HG02588 (cell line): ENCODE measurements at regions not wholly inside any gene's neighbourhood (a gene's known extent, or its start where the extent isn't known, plus 50 kb on each side); places are given as distances from the start of the nearest gene placed in this dataset.

Source experiments
- ATAC-seq: cut with Tn5 transposase; IDR thresholded peaks from one replicate; pipeline ENCODE4 v1.9.1; 2021; ENCODE audit warnings: mild to moderate bottlenecking, moderate library complexity; ENCODE audit not compliant: unreplicated experiment

DNA sequence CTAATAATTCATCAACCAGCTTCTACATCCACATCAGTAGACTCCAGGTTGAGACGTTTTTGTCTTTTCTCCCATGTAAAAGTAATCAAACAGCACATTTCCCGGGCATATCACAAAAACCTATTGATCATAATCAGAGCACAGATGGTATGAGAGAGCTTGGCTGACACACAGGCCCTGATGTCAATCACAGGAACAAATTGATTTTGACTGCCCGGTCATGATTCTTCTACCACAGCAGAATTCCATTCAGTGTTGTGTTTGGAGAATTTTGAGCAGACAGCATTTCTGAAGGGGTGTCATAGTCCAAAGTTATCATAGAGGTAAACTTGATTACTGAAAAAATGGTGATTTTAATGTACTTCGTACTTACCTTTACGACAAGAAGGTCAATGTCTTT lies 351.1 kb downstream of the ZSWIM6 start:
- ATAC-seq: no peak

DNA sequence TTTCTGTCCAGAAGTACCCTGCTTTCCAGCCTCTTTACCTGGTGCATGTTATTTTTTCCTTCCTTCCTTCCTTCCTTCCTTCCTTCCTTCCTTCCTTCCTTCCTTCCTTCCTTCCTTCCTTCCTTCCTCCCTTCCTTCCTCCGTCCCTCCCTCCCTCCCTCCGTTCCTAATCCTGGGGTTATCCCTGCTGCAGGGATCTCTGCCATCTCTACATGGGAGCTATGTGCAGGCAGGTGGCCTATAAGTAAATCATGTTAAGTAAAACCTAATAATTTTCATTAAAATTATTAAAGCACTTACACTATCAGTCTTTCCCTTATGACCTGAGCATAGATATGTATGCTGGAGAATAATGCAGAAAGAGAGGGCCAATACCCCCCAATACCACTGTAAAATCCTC lies 351.9 kb downstream of the ZSWIM6 start:
- ATAC-seq: no peak

DNA sequence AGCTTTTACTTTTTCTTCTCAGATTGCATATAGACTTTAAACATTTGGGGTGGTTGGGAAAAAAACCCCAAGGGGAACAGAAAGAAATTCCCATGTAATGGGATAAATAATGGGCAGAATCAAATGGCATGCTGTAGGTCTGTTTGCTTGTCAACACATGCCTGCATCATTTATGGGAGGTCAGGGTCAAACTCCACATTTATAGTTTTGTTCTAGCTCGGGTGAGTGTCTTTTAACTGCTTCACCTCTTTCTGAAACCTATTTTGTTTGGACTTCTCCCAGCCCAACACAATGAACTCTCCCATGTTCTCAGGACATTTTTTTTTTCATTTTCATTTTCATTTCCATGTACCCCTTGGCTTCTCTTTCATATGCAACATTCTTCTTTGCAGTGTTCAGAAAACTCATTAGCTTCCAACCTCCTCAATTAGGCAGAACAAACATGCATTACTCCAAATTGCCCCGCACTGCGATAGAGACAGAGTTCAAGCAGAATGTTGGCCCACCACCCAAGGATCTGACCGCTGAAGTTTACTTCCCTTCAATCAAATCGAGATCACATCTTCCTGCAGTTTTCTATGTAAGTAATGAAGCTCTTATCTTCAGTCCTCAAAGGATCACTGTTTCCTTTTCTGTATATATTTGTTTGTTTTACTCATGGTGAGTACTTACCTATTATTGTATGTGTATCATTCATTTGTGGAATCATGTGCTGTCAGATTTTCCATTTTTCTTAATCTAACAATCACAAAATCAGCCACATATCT lies 354.6 kb downstream of the ZSWIM6 start:
- no peak for ATAC-seq

DNA sequence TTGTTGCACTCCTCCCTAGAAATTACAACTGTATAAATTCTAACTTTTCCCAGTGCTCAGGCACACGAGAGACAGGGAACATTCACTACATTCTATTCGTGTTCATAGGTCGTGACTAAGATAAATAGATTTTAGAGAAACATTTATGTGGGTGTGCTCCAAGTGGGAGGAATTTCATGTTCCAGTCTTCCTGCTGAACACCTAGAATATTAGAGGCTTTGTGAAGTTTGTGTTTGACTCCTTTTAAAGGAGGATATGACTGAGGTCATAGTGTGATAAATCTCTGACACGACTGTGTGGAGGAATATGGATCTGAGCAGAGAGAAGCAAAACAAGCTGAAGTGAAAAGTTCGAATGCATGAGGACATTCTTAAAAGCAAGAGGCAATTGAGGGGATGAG lies 355.3 kb downstream of the ZSWIM6 start:
- ATAC-seq: no peak

DNA sequence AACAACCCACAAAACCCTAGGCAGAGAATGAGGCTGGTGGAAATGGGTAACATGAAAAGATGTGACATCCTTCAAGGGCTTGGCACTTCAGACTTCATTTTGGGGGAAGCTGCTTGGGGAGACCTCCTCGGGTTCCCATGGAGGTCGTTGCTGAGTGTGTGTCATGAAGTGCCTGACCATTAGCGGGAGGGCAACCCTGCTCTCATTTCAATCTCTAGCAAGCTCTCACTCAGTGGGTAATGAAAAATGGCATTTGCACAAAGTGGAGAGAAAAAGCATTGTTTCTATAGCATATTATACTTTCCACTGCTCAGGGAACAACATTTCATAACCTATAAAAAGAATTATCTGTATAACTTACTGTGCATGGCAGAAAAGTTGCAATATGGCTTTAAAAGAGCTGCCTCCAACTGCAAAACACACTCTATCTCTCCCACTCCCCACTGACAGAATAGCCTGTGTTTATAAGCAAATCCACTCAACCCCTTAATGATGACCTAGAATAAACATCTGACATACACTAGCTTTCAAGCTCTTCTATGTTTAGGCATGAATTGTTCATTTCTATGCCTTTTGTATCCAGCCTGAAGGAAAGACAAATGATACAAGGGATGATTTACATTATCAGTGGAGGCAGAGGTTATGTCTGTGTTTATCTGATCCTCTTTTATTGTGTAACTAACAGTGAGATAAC lies 357.2 kb downstream of the ZSWIM6 start:
- ATAC-seq: no peak

DNA sequence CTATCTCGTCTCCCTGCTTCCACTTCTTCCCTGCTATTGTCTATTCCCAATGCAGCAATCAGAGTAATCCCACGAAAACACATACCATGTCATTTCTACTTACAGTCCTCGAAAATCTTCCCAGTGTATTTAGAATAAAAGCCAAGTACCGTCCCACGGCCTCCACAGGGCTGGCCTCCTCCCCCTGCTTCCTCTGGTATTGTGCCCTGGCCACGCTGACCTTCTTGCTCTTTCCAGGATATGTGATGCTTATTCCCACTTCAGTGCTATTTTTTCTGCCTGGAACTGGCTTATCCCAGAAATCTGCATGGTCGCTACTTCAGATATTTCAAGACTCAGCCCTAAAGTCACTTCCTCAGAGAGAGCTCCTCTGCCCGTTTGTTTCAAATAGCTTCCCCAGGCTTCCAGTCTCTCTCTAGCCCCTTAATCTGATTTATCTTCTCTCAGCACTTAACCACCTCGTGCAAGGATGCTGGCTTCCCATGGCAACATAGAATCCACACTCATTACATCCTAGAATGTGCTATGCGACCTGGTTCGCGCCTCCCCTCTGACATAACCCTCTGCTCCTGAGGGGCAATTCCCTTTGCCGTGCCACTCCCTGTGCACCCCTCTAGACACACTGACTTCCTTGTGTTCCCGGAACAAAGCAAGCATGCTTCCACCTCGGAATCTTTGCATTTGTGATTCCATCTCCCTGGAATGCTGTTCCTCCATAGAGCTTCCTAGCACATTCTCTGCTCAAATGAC lies 365.9 kb downstream of the ZSWIM6 start:
- no peak for ATAC-seq

DNA sequence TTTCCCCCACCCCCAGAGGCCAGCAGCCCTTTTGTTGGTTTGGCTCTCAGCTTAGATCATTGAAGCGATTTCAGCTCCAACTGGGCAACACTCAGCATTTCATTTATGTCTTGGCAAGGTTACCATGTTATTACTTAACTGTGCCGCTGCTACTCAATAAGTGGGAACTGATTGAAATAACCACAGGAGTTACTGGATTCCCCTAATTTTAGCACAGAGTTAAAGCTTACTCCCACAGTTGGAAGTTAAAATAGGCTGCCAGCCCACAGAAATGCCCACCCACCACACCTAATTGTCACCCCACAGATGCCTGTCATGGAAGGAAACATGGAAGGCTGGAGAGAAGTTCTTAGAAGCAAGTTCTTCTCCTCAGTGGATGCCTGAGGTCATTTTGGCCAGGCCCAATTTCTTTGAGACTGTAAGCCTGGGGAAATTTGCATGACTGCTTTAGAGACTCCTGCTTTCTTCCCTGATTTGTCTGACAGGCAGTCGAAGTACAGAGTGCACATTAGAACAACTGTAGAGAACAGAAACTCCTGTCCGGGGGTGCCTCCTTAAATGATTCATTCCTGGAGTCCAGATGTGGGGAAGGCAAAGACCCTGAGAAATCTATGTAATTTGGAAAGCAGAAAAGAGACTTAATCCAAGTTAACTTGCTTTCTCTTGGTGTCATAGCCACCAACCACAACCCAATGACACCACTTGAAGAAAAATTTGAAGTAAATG lies 370.0 kb downstream of the ZSWIM6 start:
- ATAC-seq: peak; percentile 78

DNA sequence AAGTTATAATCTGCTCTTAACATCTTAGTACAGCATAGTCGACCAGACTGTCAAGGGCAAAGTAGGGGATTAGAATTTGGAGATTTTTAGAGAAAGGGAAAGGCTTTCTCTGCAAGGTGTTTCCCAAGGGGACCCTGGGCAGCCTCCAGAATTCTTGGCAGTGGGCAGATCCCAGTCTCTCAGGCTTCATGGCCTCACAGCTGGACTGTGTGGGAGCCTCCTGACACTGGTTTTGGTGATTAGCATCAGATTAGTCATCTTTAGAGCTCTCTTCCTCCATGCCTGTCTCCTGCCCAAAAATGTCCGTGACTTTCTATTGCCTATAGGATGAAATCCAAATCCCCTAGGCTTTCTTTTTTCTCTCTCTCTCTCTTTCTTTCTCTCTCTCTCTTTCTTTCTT lies 370.7 kb downstream of the ZSWIM6 start:
- peak; percentile 26 for ATAC-seq

DNA sequence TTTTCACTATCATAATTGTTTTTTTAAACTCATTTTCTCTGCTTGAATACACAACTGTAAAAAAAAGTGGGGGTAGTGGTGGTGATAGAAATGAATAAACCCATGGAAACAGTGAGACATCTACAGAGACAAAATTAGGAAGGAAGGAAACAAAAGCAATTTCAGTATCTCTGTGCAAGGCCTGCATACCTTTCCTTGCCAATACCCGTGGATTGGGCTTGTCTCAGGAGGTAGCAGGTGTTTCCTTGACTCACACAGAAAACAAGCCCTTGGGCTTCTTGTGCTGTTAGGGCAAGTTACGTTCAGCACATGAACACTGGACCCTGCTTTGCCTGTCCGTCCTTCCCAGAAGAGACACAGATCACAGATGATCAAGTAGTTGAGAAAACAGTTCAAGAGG lies 372.2 kb downstream of the ZSWIM6 start:
- ATAC-seq: peak; percentile 34

DNA sequence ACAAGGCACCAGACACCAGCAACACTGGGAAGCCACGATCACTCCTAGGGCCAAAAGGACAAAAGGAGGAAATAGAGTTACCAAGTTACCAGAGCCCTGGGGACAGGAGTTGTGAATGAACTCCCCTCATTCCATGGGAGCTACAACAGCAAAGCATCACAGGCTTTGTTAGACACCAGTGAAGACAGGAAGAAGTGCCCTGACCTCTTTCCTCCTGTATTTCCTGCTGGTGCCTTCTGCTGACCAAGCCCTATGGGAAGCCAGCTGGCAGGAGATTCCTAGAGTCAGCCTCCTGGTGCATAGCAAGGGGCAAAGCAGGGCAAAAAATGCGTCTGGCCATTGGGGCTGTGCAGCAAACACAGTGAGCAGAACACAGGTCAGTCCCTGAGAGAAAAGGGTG lies 374.7 kb downstream of the ZSWIM6 start:
- ATAC-seq: no peak

DNA sequence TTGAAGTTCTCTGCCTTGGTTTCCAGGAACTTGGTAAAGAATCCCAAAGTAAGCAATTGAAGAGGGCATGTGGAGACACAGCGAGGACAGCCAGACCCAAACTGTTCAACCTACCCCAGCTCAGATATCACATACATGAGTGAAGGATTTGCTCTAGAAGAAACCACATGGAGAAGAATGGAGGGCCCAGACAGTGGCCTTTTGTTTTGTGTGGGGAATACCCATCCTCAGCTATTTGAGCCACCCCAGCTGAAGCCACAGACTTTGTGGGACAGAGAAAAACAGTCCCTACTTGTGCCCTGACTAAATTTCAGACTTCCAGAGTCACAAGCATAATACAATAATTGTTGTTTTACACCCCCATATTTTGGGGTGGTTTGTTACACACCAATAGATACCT lies 387.1 kb downstream of the ZSWIM6 start:
- no peak for ATAC-seq

DNA sequence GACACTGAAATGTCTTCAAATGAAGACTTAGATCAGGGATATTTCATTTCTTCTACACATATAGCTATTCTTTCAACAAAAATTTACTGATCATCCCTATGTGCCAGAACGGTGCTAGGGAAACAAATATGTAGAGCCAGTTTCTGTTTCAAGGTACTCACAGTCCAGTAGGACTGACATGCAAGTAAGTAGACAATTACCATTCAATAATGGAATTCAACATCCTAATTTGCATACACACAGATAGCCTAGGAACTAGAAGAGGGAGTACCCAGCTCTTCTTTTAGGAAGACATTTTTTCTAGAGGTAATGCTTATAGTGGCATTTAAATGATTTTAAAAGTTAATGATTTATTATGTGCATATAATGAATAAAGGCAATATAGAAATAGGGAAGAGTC lies 388.8 kb downstream of the ZSWIM6 start:
- no peak for ATAC-seq

DNA sequence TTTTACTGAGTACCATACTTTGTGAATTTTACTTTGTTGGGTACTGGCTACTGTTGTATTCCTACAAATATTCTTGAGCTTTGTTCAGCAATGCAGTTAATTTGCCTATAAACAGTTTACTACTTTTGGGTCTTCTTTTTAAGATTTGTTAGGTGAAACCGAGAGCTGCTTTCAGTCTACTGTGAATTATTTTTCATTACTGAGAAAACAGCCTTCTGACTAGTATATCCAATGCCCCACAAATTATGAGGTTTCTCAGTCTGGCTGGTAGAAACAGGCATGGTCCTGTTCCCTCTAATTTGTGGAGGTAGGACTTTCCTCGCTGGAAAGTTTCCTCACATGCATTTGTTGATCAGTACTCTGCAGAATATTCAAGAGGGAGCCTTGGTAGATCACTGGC lies 392.0 kb downstream of the ZSWIM6 start:
- no peak for ATAC-seq

DNA sequence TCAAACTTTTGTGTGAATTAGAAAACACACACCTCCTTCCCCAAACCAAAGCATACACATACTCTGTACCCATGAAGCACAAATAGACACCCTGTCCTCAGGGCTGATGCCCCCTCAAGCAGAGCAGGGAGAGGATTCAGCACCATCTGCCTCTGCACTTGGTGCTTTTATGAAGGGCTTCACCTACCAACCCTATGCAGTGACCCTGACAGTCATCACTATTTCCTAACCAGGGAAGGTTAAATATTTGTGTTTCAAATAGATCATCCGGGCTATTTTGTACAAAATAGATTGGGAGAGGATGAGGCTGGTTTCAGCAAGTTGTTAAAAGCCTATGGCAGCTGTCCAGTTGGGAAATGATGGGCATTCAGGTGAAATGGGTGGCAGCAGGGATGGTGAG lies 396.2 kb downstream of the ZSWIM6 start:
- no peak for ATAC-seq

DNA sequence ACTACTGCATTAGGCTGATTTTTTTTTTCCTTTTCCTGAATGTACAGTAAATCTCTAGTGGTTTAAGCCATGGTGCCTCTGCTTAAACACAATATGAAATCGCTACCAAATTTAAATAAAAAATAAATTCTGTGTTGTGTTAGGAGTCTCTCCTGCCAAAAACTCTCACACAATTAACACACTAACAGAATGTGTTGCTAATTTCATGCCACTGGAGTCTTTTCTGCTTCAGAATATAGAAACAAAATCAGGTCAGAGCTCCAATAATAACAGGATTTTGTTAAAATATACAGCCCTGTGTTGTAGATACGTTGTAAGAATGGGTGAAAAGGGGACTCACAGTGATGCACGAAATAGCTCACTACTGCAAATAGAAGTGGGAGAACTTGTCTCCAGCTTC lies 398.8 kb downstream of the ZSWIM6 start:
- no peak for ATAC-seq

DNA sequence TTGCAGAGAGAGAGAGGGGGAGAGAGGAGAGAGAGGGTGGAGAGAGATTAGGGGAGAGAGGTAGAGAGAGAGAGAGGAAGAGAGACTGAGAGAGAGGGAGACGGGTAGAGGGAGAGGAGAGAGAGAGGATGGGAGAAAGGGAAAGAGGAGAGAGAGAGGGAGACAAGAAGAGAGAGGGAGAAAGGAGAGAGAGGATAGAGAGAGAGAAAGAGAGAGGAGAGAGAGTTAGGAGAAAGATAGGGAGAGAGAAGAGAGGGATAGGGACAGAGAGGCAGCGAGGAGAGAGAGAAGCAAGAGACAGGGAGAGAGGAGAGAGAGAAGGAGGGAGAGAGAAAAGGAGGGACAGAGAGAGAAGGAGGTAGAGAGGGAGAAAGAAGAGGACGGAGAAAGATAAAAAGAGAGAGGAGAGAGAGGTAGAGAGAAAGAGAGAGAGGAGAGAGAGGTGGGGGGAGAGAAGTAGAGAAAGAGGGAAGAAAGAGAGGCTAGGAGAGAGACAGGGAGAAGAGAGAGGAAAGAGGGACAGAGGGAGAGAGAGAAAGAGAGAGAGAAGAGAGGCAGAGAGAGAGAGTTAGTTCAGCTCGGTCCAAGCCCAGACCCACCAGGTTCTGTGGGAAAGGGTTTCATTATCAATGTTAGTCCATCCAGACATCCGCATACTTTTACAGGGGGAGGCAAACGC lies 399.3 kb downstream of the ZSWIM6 start:
- no peak for ATAC-seq

DNA sequence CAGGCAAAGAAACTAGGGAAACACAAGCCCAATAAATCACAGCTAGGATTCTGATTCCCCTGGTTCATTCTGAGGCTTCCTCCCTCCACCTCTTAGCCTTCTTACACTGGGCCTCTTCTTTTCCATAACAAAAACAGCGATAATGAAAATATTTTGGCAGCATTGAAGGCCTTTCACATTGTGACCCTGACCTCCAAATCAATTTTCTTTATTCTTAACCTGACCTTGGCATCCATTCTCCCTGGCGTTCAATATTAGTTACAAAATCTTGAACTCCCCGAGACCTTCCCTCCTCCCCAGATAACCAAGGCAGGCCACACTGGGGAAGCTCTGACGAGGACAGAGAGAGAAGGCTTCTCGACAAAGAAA lies 399.9 kb downstream of the ZSWIM6 start:
- ATAC-seq: no peak

DNA sequence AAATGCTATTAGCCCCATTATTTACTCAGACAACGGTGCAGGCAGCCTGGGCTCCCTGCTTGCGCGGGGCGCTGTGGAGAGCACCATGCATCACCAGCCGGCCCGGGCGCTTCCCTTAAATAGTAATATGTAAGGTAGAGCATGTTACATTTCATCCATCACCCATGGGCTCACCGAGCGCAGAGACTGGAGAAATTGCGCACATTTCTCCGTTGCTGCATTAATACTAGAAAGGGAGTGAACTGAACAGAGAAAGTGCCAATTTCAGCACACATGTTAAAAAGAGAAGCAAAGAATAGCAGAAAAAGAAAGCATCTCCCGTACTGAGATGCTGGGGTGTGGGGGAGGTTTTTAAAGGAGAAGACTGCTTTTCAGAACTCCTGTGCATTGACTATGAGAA lies 400.3 kb downstream of the ZSWIM6 start:
- ATAC-seq: no peak

DNA sequence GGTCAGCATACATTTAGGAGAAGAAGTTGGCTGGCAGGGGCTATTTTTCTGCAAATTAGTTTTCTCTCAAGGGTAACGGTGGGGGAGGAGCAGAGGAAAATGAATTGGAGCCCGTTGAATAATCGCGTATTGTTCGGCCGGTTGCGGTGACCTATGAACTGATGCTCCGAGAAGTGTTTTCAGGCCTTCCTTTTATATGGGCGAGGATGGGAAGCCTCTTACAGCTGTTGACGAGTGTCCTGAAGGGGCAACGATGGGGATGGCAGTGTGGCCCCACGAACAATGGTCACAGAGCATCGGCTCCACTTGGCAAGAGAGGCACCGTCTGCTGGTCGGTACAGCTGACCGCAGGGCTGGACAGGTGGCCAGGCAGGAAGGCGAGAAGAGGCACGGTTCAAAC lies 400.7 kb downstream of the ZSWIM6 start:
- no peak for ATAC-seq

DNA sequence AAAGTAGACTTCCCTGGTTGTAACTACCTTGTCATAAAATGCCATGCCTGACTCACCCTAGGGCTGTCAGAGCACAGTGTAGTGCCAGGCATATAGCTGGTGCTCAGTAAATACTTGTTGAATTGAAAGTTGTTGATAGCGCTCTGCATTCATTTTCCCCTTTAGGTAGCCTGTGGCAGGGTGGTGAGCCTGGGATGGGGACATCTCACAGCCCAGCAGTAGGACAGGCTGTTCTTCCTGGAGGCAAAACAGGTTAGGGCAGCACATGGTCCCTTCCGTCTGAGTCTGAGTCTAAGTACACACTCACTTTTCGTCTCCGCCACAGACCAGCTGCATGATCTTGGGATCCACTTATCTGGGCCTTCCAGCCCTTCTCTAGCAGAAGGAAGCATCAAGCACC lies 401.9 kb downstream of the ZSWIM6 start:
- ATAC-seq: no peak

DNA sequence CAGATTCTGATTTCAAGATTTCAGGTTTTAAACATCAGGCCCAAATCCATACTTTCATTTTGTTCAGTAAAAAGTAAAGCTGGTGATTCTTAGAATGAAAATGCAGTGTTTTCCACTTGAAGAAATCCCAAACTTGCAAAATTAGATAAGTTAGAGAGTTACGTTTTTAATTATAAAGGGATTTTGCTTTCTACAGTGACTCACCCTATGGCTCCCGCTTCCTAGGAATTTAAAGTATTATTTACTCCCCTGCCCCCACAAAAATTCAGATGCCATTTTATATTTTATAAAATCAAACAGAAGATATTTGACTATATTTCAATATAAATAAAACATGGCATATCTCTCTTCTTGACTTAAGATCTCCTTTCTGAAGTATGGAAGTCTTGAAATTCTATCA lies 402.9 kb downstream of the ZSWIM6 start:
- no peak for ATAC-seq
